H1 (cell line): ENCODE measurements at regions not wholly inside any gene's neighbourhood (a gene's known extent, or its start where the extent isn't known, plus 50 kb on each side); places are given as distances from the start of the nearest gene placed in this dataset.

Experiments used
- CTCF ChIA-PET: fragments of 300-600 bp; sonication (Branson Sonifier 250); formaldehyde crosslinking; loops from one replicate; lab custom pipeline; 2021; ENCODE audit not compliant: partially characterized antibody; lab: Charles Lee
- POLR2A ChIA-PET: fragments of 300-600 bp; sonication (Branson Sonifier 250); formaldehyde crosslinking; loops from one replicate; lab custom pipeline; 2021; ENCODE audit warnings: inconsistent platforms; ENCODE audit not compliant: partially characterized antibody; lab: Charles Lee
- DNase-seq, 2 experiments: peaks; one replicate each; pipeline versions ENCODE4 v3.0.0 to v3.0.0-alpha.2; 2010 to 2022; ENCODE audit warnings: low spot score in 2 of 2, low read depth in 1 of 2, mixed read lengths in 1 of 2
- FAIRE-seq: peaks from 2 replicates; lab custom pipeline; 2011; peaks lifted over from hg19 to GRCh38; lab: Jason Lieb, UNC
- H2AFZ ChIP-seq: 2 replicates; pipeline ENCODE4 v1.8.1; 2012; ENCODE audit warnings: low read length, inconsistent platforms
- H2AK5ac ChIP-seq: 2 replicates; pipeline ENCODE4 v1.6.1; 2013; ENCODE audit warnings: low read depth, low read length
- H2BK120ac ChIP-seq: replicated peaks from 2 replicates; pipeline ENCODE3; 2013; ENCODE audit warnings: low read depth, low read length, inconsistent platforms
- H2BK12ac ChIP-seq: 2 replicates; pipeline ENCODE4 v1.6.1; 2013; ENCODE audit warnings: low read depth, low read length
- H2BK15ac ChIP-seq: 2 replicates; pipeline ENCODE4 v1.6.1; 2013; ENCODE audit warnings: low read length
- H2BK20ac ChIP-seq: 2 replicates; pipeline ENCODE4 v1.6.1; 2013; ENCODE audit warnings: low read length
- H2BK5ac ChIP-seq: 2 replicates; pipeline ENCODE4 v1.6.1; 2013; ENCODE audit warnings: low read depth, low read length
- H3K14ac ChIP-seq: 2 replicates; pipeline ENCODE4 v1.6.1; 2013; ENCODE audit warnings: inconsistent platforms; ENCODE audit not compliant: insufficient read length
- H3K18ac ChIP-seq: 2 replicates; pipeline ENCODE4 v1.6.1; 2013; ENCODE audit warnings: low read length; ENCODE audit errors: extremely low read depth
- H3K23ac ChIP-seq: 2 replicates; pipeline ENCODE4 v1.6.1; 2013; ENCODE audit warnings: inconsistent platforms; ENCODE audit not compliant: insufficient read length
- H3K23me2 ChIP-seq: 2 replicates; pipeline ENCODE4 v1.6.1; 2013; ENCODE audit warnings: low read depth, low read length
- H3K27ac ChIP-seq: 2 replicates; pipeline ENCODE4 v1.6.1; 2011; ENCODE audit warnings: low read depth, low read length, inconsistent platforms
- H3K27me3 ChIP-seq, 4 experiments: replicated peaks in 1 of 4; 1 replicate in 1 of 4; 2 replicates in 3 of 4; pipeline versions ENCODE4 v1.6.1 to v1.8.1; 2011 to 2013; ENCODE audit warnings: low read length in 3 of 4, mild to moderate bottlenecking in 3 of 4, inconsistent platforms in 2 of 4, mixed read lengths in 2 of 4, moderate library complexity in 1 of 4; ENCODE audit not compliant: control insufficient read depth in 3 of 4, insufficient read depth in 3 of 4; ENCODE audit errors: extremely low read depth in 1 of 4
- H3K36me3 ChIP-seq, 4 experiments: 2 replicates each; pipeline versions ENCODE4 v1.6.1 to v1.8.1; 2011 to 2013; ENCODE audit warnings: mild to moderate bottlenecking in 4 of 4, low read length in 3 of 4, moderate library complexity in 2 of 4, control low read depth in 1 of 4, inconsistent platforms in 1 of 4; ENCODE audit not compliant: insufficient read depth in 4 of 4, control insufficient read depth in 2 of 4
- H3K4ac ChIP-seq: replicated peaks from 2 replicates; pipeline ENCODE3; 2013; ENCODE audit warnings: low read length, low read depth, mixed read lengths, inconsistent platforms; ENCODE audit not compliant: insufficient read length
- H3K4me1 ChIP-seq, 4 experiments: replicated peaks in 1 of 4; 1 replicate in 1 of 4; 2 replicates in 3 of 4; pipeline versions ENCODE4 v1.6.1 to v1.8.1; 2011 to 2013; ENCODE audit warnings: low read length in 3 of 4, inconsistent platforms in 2 of 4, mixed read lengths in 1 of 4; ENCODE audit not compliant: insufficient read depth in 4 of 4, control insufficient read depth in 3 of 4
- H3K4me2 ChIP-seq, 2 experiments: 2 replicates each; pipeline versions ENCODE4 v1.6.1 to v1.8.1; 2011 to 2013; ENCODE audit warnings: low read depth in 2 of 2, low read length in 2 of 2, control low read depth in 1 of 2, inconsistent platforms in 1 of 2, mild to moderate bottlenecking in 1 of 2; ENCODE audit not compliant: insufficient read depth in 1 of 2
- H3K4me3 ChIP-seq, 4 experiments: fragments of 200-600, 300-600 bp in 1 of 4; sonication (generic), shearing (Covaris generic), sonication (Bioruptor Twin) in 1 of 4; 2 replicates each; pipeline versions ENCODE4 v1.5.1 to v1.8.1; 2011 to 2016; ENCODE audit warnings: low read length in 4 of 4, low read depth in 3 of 4, control low read depth in 2 of 4, inconsistent platforms in 2 of 4, mild to moderate bottlenecking in 2 of 4, mixed read lengths in 1 of 4, moderate library complexity in 1 of 4; ENCODE audit not compliant: insufficient read depth in 2 of 4; ENCODE audit errors: extremely low read depth in 1 of 4
- H3K56ac ChIP-seq: replicated peaks from 2 replicates; pipeline ENCODE3; 2013; ENCODE audit warnings: low read depth, mild to moderate bottlenecking, mixed read lengths, low read length, inconsistent platforms; ENCODE audit not compliant: insufficient read length
- H3K79me1 ChIP-seq: 2 replicates; pipeline ENCODE4 v1.6.1; 2013; ENCODE audit warnings: low read depth, low read length, control low read depth
- H3K79me2 ChIP-seq, 2 experiments: 2 replicates each; pipeline versions ENCODE4 v1.6.1 to v1.8.1; 2012 to 2013; ENCODE audit warnings: low read length in 2 of 2, mild to moderate bottlenecking in 2 of 2, inconsistent platforms in 1 of 2; ENCODE audit not compliant: insufficient read depth in 2 of 2, control insufficient read depth in 1 of 2
- H3K9ac ChIP-seq, 4 experiments: replicated peaks in 1 of 4; 1 replicate in 1 of 4; 2 replicates in 3 of 4; pipeline versions ENCODE4 v1.6.1 to v1.8.1; 2011 to 2013; ENCODE audit warnings: low read depth in 3 of 4, low read length in 3 of 4, control low read depth in 2 of 4, mild to moderate bottlenecking in 2 of 4, moderate library complexity in 2 of 4, inconsistent platforms in 1 of 4; ENCODE audit errors: extremely low read depth in 1 of 4
- H3K9me3 ChIP-seq, 2 experiments: 2 replicates each; pipeline versions ENCODE4 v1.6.1 to v1.8.1; 2012 to 2013; ENCODE audit warnings: mild to moderate bottlenecking in 2 of 2, moderate library complexity in 2 of 2, control low read depth in 1 of 2, inconsistent platforms in 1 of 2, low read depth in 1 of 2, low read length in 1 of 2, mixed read lengths in 1 of 2; ENCODE audit not compliant: insufficient read depth in 2 of 2
- H4K20me1 ChIP-seq, 2 experiments: replicated peaks in 1 of 2; 2 replicates each; pipeline versions ENCODE3 to v1.8.1; 2011 to 2013; ENCODE audit warnings: inconsistent platforms in 2 of 2, low read length in 2 of 2, mild to moderate bottlenecking in 1 of 2; ENCODE audit not compliant: insufficient read depth in 2 of 2, control insufficient read depth in 1 of 2
- H4K5ac ChIP-seq: 2 replicates; pipeline ENCODE4 v1.6.1; 2013; ENCODE audit warnings: low read length, low read depth, mixed read lengths, inconsistent platforms; ENCODE audit not compliant: insufficient read length
- H4K8ac ChIP-seq: 2 replicates; pipeline ENCODE4 v1.8.0; 2013; ENCODE audit warnings: mild to moderate bottlenecking, moderate library complexity, low read length, inconsistent platforms; ENCODE audit not compliant: insufficient read depth; ENCODE audit errors: extremely low read depth
- H4K91ac ChIP-seq: replicated peaks from 2 replicates; pipeline ENCODE3; 2013; ENCODE audit warnings: low read length, mixed read lengths, inconsistent platforms; ENCODE audit not compliant: insufficient read length
- BACH1 ChIP-seq: IDR thresholded peaks from 2 replicates; pipeline ENCODE4 v1.6.1; 2012; ENCODE audit warnings: low read length, improper control_type of control experiment
- BRCA1 ChIP-seq: IDR thresholded peaks from 2 replicates; pipeline ENCODE4 v1.6.1; 2012; ENCODE audit warnings: low read depth, low read length, improper control_type of control experiment
- CHD2 ChIP-seq: IDR thresholded peaks from 2 replicates; pipeline ENCODE4 v1.6.1; 2012; ENCODE audit warnings: low read length, improper control_type of control experiment
- JUN ChIP-seq: IDR thresholded peaks from 2 replicates; pipeline ENCODE4 v1.6.1; 2011; ENCODE audit warnings: low read depth, mild to moderate bottlenecking, improper control_type of control experiment, low read length
- NANOG ChIP-seq: IDR thresholded peaks from 2 replicates; pipeline ENCODE4 v1.6.1; 2011; ENCODE audit warnings: low read length, low read depth, mild to moderate bottlenecking, inconsistent platforms; ENCODE audit not compliant: insufficient read depth, poor library complexity, severe bottlenecking
- RAD21 ChIP-seq, 2 experiments: IDR thresholded peaks in 1 of 2; conservative IDR thresholded peaks in 1 of 2; 2 replicates each; pipeline ENCODE4 v1.6.1; 2011; ENCODE audit warnings: low read depth in 2 of 2, low read length in 2 of 2, improper control_type of control experiment in 1 of 2, inconsistent platforms in 1 of 2, mild to moderate bottlenecking in 1 of 2, moderate library complexity in 1 of 2
- RXRA ChIP-seq: IDR thresholded peaks from 2 replicates; pipeline ENCODE4 v1.6.1; 2011; ENCODE audit warnings: low read depth, mild to moderate bottlenecking, low read length, moderate library complexity; ENCODE audit not compliant: insufficient read depth
- SAP30 ChIP-seq: fragments of 300-600 bp; sonication (generic); IDR thresholded peaks from 2 replicates; pipeline ENCODE4 v1.7.1; 2012; ENCODE audit warnings: low read length, moderate library complexity, mild to moderate bottlenecking, inconsistent platforms; ENCODE audit not compliant: insufficient read depth, insufficient replicate concordance
- SP1 ChIP-seq: IDR thresholded peaks from 2 replicates; pipeline ENCODE4 v1.6.1; 2011; ENCODE audit warnings: low read depth, low read length
- SP2 ChIP-seq: IDR thresholded peaks from 2 replicates; pipeline ENCODE4 v1.6.1; 2012; ENCODE audit warnings: mild to moderate bottlenecking, low read length, inconsistent platforms
- TCF12 ChIP-seq: IDR thresholded peaks from 2 replicates; pipeline ENCODE4 v1.6.1; 2011; ENCODE audit warnings: low read depth, mild to moderate bottlenecking, low read length
- WGBS, 2 experiments: shearing (Covaris generic) in 1 of 2; methylation state at CpG; one replicate each; pipeline versions ENCODE4 v1.1.6 to v1.1.7; 2013 to 2015; ENCODE audit warnings: low lambda C conversion rate in 2 of 2, mixed read lengths in 2 of 2, inconsistent platforms in 1 of 2, low coverage in 1 of 2, missing lambda C conversion rate in 1 of 2; ENCODE audit not compliant: insufficient replicate concordance in 2 of 2, insufficient coverage in 1 of 2, insufficient read length in 1 of 2; ENCODE audit errors: extremely low coverage in 1 of 2, missing lambda C conversion rate in 1 of 2; 5-methylcytosine and 5-hydroxymethylcytosine counted together

DNA sequence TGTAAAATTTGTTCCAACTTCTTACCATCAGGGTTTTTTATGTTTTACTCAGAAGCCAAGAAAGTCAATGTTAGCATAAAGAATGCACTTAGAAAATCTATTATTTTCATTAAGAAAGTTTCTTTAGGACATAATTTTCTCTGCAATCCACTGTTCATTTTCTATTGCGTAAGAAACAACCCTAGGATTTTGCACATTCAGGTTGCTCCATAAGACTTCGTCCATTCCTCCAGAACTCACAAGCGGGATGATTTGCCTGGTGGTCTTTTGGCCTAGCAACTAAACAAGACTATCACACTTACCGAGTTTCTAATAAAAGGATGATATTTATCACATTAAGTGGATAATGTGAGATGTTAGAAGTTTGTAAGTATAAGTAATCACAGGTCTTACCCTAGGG lies 376.3 kb upstream of the INTU start:
- Histone ChIP-seq H3K27me3 (no peaks in the 10 kb centered on the region), H2AK5ac (no peak overlapping the region), H3K79me2 (no peaks in the 10 kb centered on the region), H2BK120ac (no peak overlapping the region), H4K5ac (no peak overlapping the region), H3K18ac (no peak overlapping the region), H3K4ac (no peak overlapping the region), H3K36me3 (no peaks in the 10 kb centered on the region), H3K23ac (no peak overlapping the region), H3K27ac (no peak overlapping the region), H4K20me1 (no peaks in the 10 kb centered on the region), H3K9me3 (no peaks in the 10 kb centered on the region), H3K4me2 (no peak overlapping the region), H3K9ac (no peak overlapping the region), H4K8ac (no peak overlapping the region), H2BK20ac (no peak overlapping the region), H3K4me1 (no peaks in the 10 kb centered on the region), H3K56ac (no peak overlapping the region), H2BK5ac (no peak overlapping the region), H3K4me3 (no peak overlapping the region), H2AFZ (no peak overlapping the region), H2BK15ac (no peak overlapping the region), H2BK12ac (no peak overlapping the region), H3K79me1 (no peaks in the 10 kb centered on the region), H4K91ac (no peak overlapping the region), H3K14ac (no peak overlapping the region), H3K23me2 (no peaks in the 10 kb centered on the region)
- FAIRE-seq: no peak
- WGBS, 2 experiments: 92% methylated on average over 4 of the region's 4 CpGs; no CpG with 5 or more reads in 1 of the 2 experiments
- ChIA-PET CTCF (no interaction called here), POLR2A (no interaction called here)
- no peak for TF ChIP-seq NANOG
- no peak for TF ChIP-seq BRCA1
- TF ChIP-seq RAD21 (IDR thresholded peaks at IDR 0.05 in 1 of 2, conservative IDR thresholded peaks at IDR 0.05 in 1 of 2; ENCODE audit: low read depth in 2 of 2, low read length in 2 of 2): no peak
- TF ChIP-seq JUN: no peak
- no peak for TF ChIP-seq BACH1
- TF ChIP-seq SP2: no peak
- TF ChIP-seq SP1: no peak
- TF ChIP-seq RXRA: no peak
- TF ChIP-seq SAP30: no peak
- no peak for TF ChIP-seq CHD2
- TF ChIP-seq TCF12: no peak
- DNase-seq: no peak
